GM12875 (cell line): ENCODE measurements at regions not wholly inside any gene's neighbourhood (a gene's known extent, or its start where the extent isn't known, plus 50 kb on each side); places are given as distances from the start of the nearest gene placed in this dataset.

Experiments
- H3K4me3 ChIP-seq: one replicate; pipeline ENCODE4 v1.5.1; 2011; ENCODE audit warnings: low read depth, low read length, control low read depth
- TF ChIP-seq, protein P1 (sequence below): IDR thresholded peaks from 2 replicates; pipeline ENCODE4 v1.5.1; 2011; ENCODE audit warnings: low read depth, mild to moderate bottlenecking, control low read depth, inconsistent platforms, low read length, moderate library complexity, borderline replicate concordance; ENCODE audit not compliant: insufficient read depth

DNA sequence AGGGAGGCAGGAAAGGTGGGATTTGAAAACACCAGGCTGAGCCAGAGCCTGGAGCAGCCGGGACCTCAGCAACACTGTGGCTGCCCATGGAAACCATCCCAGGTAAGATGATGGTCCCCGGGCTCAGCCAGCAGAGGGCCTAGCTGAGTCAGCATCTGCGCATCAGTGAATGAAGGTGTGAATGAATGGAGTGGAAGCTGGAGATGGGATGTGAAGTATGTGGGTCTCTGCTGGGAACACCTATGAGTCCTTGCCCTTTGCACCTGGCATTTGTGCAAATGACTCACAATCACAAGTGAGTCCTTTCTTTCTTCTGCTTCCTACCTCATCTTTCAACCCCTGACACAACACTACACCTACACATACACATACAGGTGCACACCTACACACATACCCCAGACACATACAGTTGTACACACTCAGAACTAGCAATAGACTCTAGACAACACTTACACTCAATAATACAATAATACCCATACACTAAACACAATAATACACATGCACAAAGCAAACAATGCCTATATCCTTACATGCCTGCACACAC, 62.8 kb upstream of the PRDM11 start:
- TF ChIP-seq, protein P1, sequence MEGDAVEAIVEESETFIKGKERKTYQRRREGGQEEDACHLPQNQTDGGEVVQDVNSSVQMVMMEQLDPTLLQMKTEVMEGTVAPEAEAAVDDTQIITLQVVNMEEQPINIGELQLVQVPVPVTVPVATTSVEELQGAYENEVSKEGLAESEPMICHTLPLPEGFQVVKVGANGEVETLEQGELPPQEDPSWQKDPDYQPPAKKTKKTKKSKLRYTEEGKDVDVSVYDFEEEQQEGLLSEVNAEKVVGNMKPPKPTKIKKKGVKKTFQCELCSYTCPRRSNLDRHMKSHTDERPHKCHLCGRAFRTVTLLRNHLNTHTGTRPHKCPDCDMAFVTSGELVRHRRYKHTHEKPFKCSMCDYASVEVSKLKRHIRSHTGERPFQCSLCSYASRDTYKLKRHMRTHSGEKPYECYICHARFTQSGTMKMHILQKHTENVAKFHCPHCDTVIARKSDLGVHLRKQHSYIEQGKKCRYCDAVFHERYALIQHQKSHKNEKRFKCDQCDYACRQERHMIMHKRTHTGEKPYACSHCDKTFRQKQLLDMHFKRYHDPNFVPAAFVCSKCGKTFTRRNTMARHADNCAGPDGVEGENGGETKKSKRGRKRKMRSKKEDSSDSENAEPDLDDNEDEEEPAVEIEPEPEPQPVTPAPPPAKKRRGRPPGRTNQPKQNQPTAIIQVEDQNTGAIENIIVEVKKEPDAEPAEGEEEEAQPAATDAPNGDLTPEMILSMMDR: peak; percentile 38; the same call in 1 of the 2 replicates
- no peak overlapping the region for H3K4me3 ChIP-seq

DNA sequence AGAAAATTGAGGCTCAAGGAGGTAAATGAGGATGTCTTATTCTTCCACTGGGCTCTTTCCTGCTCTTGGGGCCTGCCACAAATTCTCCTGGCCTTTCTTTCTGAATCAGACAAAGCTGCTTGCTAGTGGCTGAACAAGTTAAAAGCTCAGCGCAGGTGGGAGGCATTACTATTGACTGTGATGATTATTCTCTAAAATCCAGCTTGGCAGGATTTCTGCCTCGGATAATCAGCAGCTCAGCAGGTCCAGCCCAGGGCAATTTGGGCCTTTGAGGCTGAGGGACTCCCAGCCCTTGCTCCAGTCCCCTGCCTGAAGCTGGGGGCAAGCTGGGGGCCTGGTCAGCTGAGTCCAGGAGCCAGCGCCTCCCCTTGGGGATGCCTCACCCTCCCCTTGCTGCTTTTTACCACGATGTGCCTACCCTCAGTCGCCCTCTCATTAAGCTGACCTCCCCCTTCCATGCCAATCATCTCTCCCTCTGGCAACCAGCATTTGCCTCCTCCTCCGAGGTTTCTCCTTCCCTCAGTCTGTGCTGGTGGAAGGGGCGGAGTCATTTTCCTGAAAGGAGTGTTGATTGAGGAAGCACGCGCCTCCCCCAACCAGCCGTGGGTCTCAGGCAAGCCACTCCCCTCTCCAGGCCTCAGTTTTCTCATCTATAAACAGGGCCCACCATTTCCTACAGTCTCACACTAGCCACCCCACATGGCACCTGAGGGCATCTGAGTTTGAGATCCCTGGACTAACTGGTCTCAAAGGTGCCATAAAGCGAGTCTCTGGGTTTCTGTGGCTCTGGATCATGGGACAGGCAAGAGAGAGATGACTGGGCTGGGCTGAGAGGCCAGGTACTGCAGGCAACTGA, 60.6 kb upstream of the PRDM11 start:
- TF ChIP-seq, protein P1: no peak
- no peak overlapping the region for H3K4me3 ChIP-seq

DNA sequence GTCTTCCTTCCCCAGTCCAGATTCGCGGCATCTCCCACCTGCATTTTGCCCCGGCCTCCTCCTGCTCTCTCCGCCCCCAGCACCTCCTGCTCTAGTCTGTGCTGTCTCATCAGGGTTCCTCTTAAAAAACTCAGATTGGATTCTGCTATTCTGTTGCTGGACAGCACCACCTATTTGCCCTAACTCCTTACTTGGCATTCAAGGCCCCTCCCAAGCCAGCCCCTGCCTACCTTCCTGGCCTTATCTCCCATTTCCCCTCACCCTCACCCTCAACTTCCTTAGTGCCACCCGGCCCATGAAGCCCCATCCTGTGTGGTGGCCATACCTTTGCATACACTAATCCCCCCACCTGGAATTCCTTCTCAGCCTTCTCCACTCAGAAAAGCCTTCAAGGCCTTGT, 59.9 kb upstream of the PRDM11 start:
- no peak overlapping the region for H3K4me3 ChIP-seq
- TF ChIP-seq, protein P1: no peak

DNA sequence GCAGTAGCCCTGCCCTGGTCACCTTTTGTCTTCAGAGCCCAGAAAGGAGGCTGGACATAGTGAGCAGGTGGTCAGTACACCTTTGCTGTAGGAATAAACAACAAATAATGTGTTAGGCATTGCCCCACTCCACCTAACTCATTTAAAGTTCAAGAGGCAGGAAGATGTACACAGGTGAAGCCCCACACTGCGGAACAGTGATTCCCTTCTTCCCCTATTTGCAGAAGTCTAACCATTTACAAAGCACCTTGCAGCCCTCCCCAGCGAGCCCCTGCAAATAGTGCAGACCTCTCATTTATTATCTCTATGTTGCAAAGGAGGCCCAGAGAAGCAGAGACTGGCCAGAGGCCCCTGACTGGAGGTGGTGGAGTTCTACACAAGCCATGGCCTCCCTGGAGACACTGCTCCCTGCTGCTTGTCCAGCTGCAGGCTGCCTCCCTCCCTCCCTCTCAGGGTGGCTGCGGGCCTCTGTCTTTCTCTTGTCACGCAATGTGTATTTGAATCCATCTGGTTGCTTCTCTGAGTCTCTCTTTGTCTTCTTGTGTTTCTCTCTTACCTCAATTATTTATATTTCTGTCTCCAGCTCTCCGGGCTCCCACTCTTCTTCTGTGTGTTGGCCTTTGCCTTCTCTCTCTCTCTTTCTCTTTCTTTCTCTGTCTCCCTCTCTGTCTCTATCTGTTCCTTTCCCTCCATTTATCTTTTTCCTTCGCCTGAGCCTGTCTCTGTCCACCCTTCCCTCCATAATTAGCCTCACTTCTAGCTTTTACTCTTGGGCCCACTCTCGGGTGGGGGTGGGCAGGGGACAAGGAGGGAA, 59.1 kb upstream of the PRDM11 start:
- no peak overlapping the region for H3K4me3 ChIP-seq
- TF ChIP-seq, protein P1: no peak

DNA sequence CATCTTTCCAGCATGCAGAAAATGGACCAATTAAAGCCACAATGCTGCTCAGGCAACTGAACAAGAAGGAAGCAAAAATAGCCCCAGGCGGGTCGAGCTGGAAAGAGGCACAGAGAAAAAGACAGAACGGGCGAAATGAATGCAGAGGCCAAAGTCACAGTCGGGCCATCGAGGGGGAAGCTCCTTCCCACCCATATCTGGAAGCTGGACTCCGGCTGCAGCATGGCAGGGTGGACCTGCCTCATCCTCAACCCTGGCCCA, 58.6 kb upstream of the PRDM11 start:
- TF ChIP-seq, protein P1: no peak
- H3K4me3 ChIP-seq: no peak overlapping the region

DNA sequence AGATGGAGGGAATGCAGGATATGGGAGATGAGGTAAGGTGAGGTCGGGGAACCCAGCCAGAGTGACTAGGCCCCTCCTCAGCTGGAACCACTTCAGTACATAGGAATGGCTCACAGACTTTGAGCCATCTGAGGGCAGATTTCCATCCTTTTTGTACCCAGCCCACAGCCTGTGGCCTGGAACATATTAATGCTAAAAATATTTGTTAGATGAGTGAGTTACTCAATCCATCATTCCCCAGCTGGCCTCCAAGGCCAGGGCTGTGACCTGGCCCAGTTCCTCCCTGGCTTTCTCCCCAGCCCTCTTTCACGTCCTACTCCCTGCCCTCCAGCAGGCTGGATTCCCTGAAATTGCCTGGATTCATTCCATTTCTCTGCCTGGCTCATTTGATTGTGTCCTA, 57.2 kb upstream of the PRDM11 start:
- TF ChIP-seq, protein P1: no peak
- H3K4me3 ChIP-seq: no peak overlapping the region
